Heart left ventricle (tissue), 13 donors: ENCODE measurements at regions not wholly inside any gene's neighbourhood (a gene's known extent, or its start where the extent isn't known, plus 50 kb on each side); places are given as distances from the start of the nearest gene placed in this dataset.

ENCODE experiments used
- CTCF ChIP-seq, 12 donors: fragments of 200-600 bp; sonication (generic) in 4 of 12; IDR thresholded peaks; one replicate each; pipeline versions ENCODE4 v1.5.0 to v1.8.0; 2018 to 2022; ENCODE audit warnings: antibody characterized with exemption in 12 of 12, mild to moderate bottlenecking in 5 of 12
- POLR2A ChIP-seq, 2 donors: fragments of 450-650 bp; IDR thresholded peaks; one replicate each; pipeline ENCODE4 v1.6.1; 2017; ENCODE audit warnings: antibody characterized with exemption in 2 of 2, mild to moderate bottlenecking in 2 of 2, moderate library complexity in 2 of 2
- donor health status: ischemic (EF 13 %, LVEDD 7.1; RV severe dilation, severe dysfunction).
- donor health status: DM: no; HTN: yes; CAD: no.
- donor health status: DM: no; HTN: no; CAD: no.
- donor health status: ischemic (EF 25% LVEDD 6.9; RV normal size, moderate dysfunction).
- donor health status: ischemic (EF 25% LVEDD 5.7; RV mildly dilated, moderate dysfunction).
- donor health status: ischemic (EF 35%, LVEDD 5.7; RV mildly dilated, moderate dysfunction).
- donor health status: nonischemic (EF 11% LVEDD 7.7; RV severe dilation, severe dysfunction).
- donor health status: DM: yes; HTN: yes; CAD: no.
- donor health status: PGD.
- donor health status: ischemic (EF 29% LVEDD 5.4; RV normal size, mild dysfunction).
- donor health status: nonischemic (EF 23%, LVEDD 6.1; RV moderate dilation, normal function).

DNA sequence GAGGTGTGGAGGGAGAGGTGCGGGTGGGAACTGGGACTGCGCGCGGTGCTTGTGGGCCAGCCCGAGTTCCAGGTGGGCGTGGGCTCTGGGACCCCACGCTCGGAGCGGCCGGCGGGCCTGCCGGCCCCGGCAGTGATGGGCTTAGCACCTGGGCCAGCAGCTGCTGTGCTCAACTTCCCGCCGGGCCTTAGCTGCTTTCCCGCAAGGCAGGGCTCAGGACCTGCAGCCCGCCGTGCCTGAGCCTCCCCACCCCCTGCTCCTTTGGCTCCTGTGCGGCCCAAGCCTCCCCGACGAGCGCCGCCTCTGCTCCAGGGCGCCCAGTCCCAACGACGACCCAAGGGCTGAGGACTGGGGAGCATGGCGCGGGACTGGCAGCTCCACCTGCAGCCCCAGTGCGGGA lies 232.7 kb downstream of the FGFR2 start:
- TF ChIP-seq POLR2A (IDR thresholded peaks at IDR 0.05) (no peak), CTCF (IDR thresholded peaks at IDR 0.05) (no peak)
